ENCODE measurements at regions not wholly inside any gene's neighbourhood (a gene's known extent, or its start where the extent isn't known, plus 50 kb on each side); places are given as distances from the start of the nearest gene placed in this dataset.

DNA sequence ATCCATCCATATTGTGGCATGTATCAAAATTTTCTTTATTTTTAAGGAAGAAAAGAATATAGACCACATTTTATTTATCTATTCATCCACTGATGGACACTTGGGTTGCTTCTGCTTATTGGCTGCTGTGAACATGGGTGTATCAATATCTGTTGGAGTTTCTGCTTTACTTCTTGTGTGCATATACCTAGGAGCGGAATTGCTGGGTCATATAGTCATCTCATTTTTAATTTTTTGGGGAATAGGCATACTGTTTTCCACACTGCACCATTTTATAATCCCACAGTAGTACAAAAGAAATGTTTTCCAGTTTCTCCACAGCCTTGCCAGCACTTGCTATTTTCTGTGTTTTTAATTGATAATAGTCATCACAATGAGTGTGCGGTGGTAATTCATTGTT, 197.2 kb downstream of the ACKR3 start:
- Histone ChIP-seq H3K4me3 (no peak overlapping the region), H4K20me1 (replicated peaks; ENCODE audit: control insufficient read depth, insufficient read depth, low read length) (no peaks in the 10 kb centered on the region), H3K27ac (ENCODE audit: extremely low read depth, low read depth, low read length) (no peak overlapping the region), H3K36me3 (ENCODE audit: control insufficient read depth, insufficient read depth, low read length) (no peaks in the 10 kb centered on the region), H2AFZ (ENCODE audit: low read depth, low read length) (no peak overlapping the region), H3K9ac (ENCODE audit: insufficient read depth in 1 of 2, low read depth in 2 of 2, low read length in 2 of 2) (no peak overlapping the region), H3K79me2 (ENCODE audit: control insufficient read depth, insufficient read depth, low read length) (no peaks in the 10 kb centered on the region), H3K4me2 (ENCODE audit: insufficient read depth, low read length) (no peak overlapping the region), H3K9me1 (ENCODE audit: control insufficient read depth, insufficient read depth, low read length) (no peaks in the 10 kb centered on the region), H3K9me3 (replicated peaks; ENCODE audit: control insufficient read depth, insufficient read depth, low read depth, low read length) (no peaks in the 10 kb centered on the region), H3K4me1 (replicated peaks in 1 of 2; ENCODE audit: control insufficient read depth in 2 of 2, insufficient read depth in 2 of 2, low read length in 2 of 2) (no peaks in the 10 kb centered on the region), H3K27me3 (ENCODE audit: control insufficient read depth in 2 of 2, insufficient read depth in 2 of 2, low read length in 2 of 2) (no peaks in the 10 kb centered on the region)
- intact Hi-C loops (cut with micrococcal nuclease): no loop called here
- in situ Hi-C loops (cut with MboI): no loop called here
- DNase-seq (ENCODE audit: extremely low read depth in 1 of 4, low spot score in 3 of 4): no peak
- POLR2A ChIA-PET: no interaction called here
- no TSS peak for BruUV-seq (replicated peaks)
- FAIRE-seq: no peak
- no peak for ATAC-seq
- CTCF ChIA-PET (ENCODE audit: low intra/inter-chr PET ratio): no interaction called here
- 0% methylated on average over 2 of the region's 2 CpGs for WGBS (ENCODE audit: insufficient coverage, low coverage, missing lambda C conversion rate)
- TF ChIP-seq CEBPG (CRISPR knock-in tag; IDR thresholded peaks at IDR 0.05): no peak
- TF ChIP-seq CEBPG (tag; conservative IDR thresholded peaks at IDR 0.05 in 1 of 2, IDR thresholded peaks at IDR 0.05 in 1 of 2): no peak
- no peak for TF ChIP-seq ADNP (tag; IDR thresholded peaks at IDR 0.05)
- no peak for TF ChIP-seq MYC (IDR thresholded peaks at IDR 0.05; ENCODE audit: low read depth, low read length)
- no peak for TF ChIP-seq MYC (CRISPR knock-in tag; IDR thresholded peaks at IDR 0.05; ENCODE audit: borderline replicate concordance, low read depth)
- no peak for TF ChIP-seq CHD1 (IDR thresholded peaks at IDR 0.05; ENCODE audit: low read length)
- TF ChIP-seq ZBTB33 (CRISPR knock-in tag; IDR thresholded peaks at IDR 0.05): no peak
- TF ChIP-seq ZNF134 (CRISPR knock-in tag; conservative IDR thresholded peaks at IDR 0.05): no peak
- TF ChIP-seq RHOXF2B (CRISPR knock-in tag; conservative IDR thresholded peaks at IDR 0.05): no peak
- TF ChIP-seq L3MBTL2 (IDR thresholded peaks at IDR 0.05): no peak
- TF ChIP-seq, protein P1, sequence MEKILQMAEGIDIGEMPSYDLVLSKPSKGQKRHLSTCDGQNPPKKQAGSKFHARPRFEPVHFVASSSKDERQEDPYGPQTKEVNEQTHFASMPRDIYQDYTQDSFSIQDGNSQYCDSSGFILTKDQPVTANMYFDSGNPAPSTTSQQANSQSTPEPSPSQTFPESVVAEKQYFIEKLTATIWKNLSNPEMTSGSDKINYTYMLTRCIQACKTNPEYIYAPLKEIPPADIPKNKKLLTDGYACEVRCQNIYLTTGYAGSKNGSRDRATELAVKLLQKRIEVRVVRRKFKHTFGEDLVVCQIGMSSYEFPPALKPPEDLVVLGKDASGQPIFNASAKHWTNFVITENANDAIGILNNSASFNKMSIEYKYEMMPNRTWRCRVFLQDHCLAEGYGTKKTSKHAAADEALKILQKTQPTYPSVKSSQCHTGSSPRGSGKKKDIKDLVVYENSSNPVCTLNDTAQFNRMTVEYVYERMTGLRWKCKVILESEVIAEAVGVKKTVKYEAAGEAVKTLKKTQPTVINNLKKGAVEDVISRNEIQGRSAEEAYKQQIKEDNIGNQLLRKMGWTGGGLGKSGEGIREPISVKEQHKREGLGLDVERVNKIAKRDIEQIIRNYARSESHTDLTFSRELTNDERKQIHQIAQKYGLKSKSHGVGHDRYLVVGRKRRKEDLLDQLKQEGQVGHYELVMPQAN (IDR thresholded peaks at IDR 0.05; ENCODE audit: borderline replicate concordance): no peak
- TF ChIP-seq FOXJ3 (CRISPR knock-in tag; IDR thresholded peaks at IDR 0.05): no peak
- no peak for TF ChIP-seq MYNN (IDR thresholded peaks at IDR 0.05)
- TF ChIP-seq MYNN (CRISPR knock-in tag; IDR thresholded peaks at IDR 0.05): no peak
- no peak for TF ChIP-seq ARID2 (IDR thresholded peaks at IDR 0.05)
- no peak for TF ChIP-seq DIDO1 (tag; IDR thresholded peaks at IDR 0.05; ENCODE audit: low read depth)
- TF ChIP-seq, protein P2, sequence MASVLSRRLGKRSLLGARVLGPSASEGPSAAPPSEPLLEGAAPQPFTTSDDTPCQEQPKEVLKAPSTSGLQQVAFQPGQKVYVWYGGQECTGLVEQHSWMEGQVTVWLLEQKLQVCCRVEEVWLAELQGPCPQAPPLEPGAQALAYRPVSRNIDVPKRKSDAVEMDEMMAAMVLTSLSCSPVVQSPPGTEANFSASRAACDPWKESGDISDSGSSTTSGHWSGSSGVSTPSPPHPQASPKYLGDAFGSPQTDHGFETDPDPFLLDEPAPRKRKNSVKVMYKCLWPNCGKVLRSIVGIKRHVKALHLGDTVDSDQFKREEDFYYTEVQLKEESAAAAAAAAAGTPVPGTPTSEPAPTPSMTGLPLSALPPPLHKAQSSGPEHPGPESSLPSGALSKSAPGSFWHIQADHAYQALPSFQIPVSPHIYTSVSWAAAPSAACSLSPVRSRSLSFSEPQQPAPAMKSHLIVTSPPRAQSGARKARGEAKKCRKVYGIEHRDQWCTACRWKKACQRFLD (CRISPR knock-in tag; IDR thresholded peaks at IDR 0.05): no peak
- TF ChIP-seq TFAP4 (CRISPR knock-in tag; IDR thresholded peaks at IDR 0.05; ENCODE audit: borderline replicate concordance): no peak
- TF ChIP-seq ZNF316 (IDR thresholded peaks at IDR 0.05): no peak

Data from K562 (cell line).